ENCODE measurements at regions not wholly inside any gene's neighbourhood (a gene's known extent, or its start where the extent isn't known, plus 50 kb on each side); places are given as distances from the start of the nearest gene placed in this dataset.

DNA sequence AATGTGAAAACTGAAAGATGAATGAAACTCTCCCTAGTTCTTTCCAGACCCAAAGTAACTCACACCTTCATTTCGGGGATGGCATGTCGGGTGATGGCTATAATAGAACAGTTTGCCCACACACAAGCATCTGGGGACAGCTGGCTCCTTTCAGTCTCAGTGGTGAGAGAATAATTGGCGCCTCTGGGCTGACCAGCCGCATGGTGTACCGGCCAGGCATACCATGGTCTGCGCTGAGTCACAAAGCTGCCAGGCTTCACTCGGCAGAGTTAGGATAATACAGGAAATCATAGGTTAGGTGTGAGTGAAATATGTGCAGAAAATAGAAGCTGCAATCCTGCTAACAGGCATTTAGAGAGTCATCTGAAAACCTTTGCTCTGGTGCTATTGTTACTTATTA, 80.4 kb upstream of the IGF1R start:
- TF ChIP-seq POLR2A (IDR thresholded peaks at IDR 0.05), result no peak
- TF ChIP-seq, protein P1, sequence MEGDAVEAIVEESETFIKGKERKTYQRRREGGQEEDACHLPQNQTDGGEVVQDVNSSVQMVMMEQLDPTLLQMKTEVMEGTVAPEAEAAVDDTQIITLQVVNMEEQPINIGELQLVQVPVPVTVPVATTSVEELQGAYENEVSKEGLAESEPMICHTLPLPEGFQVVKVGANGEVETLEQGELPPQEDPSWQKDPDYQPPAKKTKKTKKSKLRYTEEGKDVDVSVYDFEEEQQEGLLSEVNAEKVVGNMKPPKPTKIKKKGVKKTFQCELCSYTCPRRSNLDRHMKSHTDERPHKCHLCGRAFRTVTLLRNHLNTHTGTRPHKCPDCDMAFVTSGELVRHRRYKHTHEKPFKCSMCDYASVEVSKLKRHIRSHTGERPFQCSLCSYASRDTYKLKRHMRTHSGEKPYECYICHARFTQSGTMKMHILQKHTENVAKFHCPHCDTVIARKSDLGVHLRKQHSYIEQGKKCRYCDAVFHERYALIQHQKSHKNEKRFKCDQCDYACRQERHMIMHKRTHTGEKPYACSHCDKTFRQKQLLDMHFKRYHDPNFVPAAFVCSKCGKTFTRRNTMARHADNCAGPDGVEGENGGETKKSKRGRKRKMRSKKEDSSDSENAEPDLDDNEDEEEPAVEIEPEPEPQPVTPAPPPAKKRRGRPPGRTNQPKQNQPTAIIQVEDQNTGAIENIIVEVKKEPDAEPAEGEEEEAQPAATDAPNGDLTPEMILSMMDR (IDR thresholded peaks at IDR 0.05), result no peak
- no peak for TF ChIP-seq EP300 (IDR thresholded peaks at IDR 0.05)

Measured in suprapubic skin (tissue), 3 donors.